ENCODE measurements at regions not wholly inside any gene's neighbourhood (a gene's known extent, or its start where the extent isn't known, plus 50 kb on each side); places are given as distances from the start of the nearest gene placed in this dataset.
A peak's percentile ranks its signal among the peaks of the same experiment; 100 is the strongest.
"Not testable (repeated sequence)": the region's sequence is repeated elsewhere in the genome, so short reads cannot be mapped to it uniquely, and the experiment has no call there.

DNA sequence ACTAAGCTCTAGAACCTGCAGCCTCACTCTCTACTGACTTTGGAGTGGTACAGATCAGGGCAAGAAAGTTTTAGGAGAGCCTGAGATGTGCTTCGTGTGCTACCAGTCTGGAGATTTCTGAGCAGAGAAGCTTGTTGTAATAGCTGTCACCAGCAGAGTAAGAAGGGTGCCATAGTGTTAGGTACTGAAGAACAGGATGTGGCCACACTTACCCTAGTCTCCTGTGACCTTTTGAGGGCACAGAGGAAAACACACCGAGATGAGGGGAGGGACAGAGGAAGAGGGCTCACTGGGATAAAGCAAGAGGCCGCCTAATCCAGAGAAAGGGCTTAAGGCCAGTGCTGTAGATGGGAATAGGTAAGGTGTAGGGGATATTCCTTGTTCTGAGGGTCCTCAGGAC lies 146.2 kb upstream of the MTPN start:
- Mint-ChIP-seq H3K36me3 (ENCODE audit: low read depth) (no peaks in the 10 kb centered on the region), H3K27ac (no peak overlapping the region), H3K4me3 (ENCODE audit: low read depth) (no peak overlapping the region), H3K4me1 (ENCODE audit: low read depth) (no peaks in the 10 kb centered on the region), H3K9me3 (no peaks in the 10 kb centered on the region), H3K27me3 (ENCODE audit: low read depth) (no peaks in the 10 kb centered on the region)
- intact Hi-C loops (cut with micrococcal nuclease), result no loop called here
- no peak for DNase-seq (ENCODE audit: low spot score)

DNA sequence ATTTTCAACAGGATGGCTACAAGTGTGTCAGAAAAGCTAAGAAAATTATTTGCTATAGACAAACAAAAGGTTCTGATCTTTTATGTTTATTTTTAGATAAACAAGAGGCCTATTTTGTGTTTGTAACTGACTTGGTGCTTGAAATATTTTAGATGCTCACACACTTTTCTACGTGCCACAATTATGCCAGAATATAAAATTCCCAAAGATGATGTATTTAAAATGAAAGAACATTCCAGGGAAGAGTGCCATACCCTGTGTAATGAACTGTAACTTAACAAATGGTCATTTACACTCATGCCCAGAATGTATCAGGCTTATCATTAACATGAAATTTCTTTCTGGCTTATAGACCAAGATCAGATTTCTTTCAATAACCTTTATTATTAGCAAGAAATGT lies 144.9 kb upstream of the MTPN start:
- no peaks in the 10 kb centered on the region for H3K9me3 Mint-ChIP-seq
- H3K27ac Mint-ChIP-seq, result no peak overlapping the region
- DNase-seq (ENCODE audit: low spot score), result no peak
- H3K36me3 Mint-ChIP-seq (ENCODE audit: low read depth), result no peaks in the 10 kb centered on the region
- H3K4me1 Mint-ChIP-seq (ENCODE audit: low read depth), result no peaks in the 10 kb centered on the region
- intact Hi-C loops (cut with micrococcal nuclease), result no loop called here
- no peaks in the 10 kb centered on the region for H3K27me3 Mint-ChIP-seq (ENCODE audit: low read depth)
- no peak overlapping the region for H3K4me3 Mint-ChIP-seq (ENCODE audit: low read depth)

DNA sequence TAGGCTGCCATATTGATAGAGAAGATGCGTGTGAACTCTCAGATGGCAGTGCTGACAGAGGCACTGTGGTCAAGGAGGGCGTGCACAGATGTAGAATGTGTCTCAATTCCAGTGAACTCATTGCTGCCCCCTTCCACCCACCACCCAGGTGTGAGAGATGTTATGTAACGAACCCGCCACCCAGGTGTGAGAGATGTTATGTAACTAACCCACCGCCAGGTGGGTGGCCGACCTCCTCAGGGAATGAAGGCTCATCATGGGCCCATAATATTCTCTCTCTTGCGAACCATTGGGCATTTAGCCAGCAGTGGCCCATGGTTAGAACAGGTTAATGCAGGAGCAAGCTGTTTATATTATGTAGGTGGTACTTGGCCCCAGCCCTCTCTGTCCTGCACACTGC lies 140.4 kb upstream of the MTPN start:
- intact Hi-C loops (cut with micrococcal nuclease), result no loop called here

DNA sequence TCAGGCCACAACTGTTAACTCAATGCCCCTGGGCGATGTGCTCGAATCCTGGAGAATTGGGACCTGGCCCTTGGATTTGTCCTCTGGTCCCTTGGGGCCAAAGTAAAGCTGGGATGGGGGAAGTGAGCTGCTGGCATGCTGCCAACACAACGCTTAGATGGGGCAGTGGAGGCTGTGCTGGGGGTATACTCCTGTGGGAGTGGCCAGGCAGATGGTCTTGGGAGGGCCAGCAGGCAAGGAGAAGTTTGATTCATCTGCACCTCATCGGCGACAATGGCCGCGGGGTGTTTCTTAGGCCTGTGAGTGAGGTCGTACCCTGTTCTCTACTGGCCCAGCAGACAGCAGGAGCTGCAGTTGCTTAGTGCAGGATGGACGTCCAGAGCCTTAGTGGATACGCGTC lies 139.0 kb upstream of the MTPN start:
- H3K9me3 Mint-ChIP-seq, result no peaks in the 10 kb centered on the region
- no peaks in the 10 kb centered on the region for H3K36me3 Mint-ChIP-seq (ENCODE audit: low read depth)
- intact Hi-C loops (cut with micrococcal nuclease), result no loop called here
- no peak overlapping the region for H3K27ac Mint-ChIP-seq
- DNase-seq (ENCODE audit: low spot score), result no peak
- H3K4me3 Mint-ChIP-seq (ENCODE audit: low read depth), result no peak overlapping the region
- no peaks in the 10 kb centered on the region for H3K4me1 Mint-ChIP-seq (ENCODE audit: low read depth)
- H3K27me3 Mint-ChIP-seq (ENCODE audit: low read depth), result no peaks in the 10 kb centered on the region

More for the DNA sequence above, 140.4 kb upstream of the MTPN start:
- Mint-ChIP-seq H3K4me1 (ENCODE audit: low read depth) (no peaks in the 10 kb centered on the region), H3K27me3 (ENCODE audit: low read depth) (no peaks in the 10 kb centered on the region), H3K9me3 (no peaks in the 10 kb centered on the region), H3K27ac (no peak overlapping the region), H3K36me3 (ENCODE audit: low read depth) (no peaks in the 10 kb centered on the region), H3K4me3 (ENCODE audit: low read depth) (no peak overlapping the region)
- no peak for DNase-seq (ENCODE audit: low spot score)

DNA sequence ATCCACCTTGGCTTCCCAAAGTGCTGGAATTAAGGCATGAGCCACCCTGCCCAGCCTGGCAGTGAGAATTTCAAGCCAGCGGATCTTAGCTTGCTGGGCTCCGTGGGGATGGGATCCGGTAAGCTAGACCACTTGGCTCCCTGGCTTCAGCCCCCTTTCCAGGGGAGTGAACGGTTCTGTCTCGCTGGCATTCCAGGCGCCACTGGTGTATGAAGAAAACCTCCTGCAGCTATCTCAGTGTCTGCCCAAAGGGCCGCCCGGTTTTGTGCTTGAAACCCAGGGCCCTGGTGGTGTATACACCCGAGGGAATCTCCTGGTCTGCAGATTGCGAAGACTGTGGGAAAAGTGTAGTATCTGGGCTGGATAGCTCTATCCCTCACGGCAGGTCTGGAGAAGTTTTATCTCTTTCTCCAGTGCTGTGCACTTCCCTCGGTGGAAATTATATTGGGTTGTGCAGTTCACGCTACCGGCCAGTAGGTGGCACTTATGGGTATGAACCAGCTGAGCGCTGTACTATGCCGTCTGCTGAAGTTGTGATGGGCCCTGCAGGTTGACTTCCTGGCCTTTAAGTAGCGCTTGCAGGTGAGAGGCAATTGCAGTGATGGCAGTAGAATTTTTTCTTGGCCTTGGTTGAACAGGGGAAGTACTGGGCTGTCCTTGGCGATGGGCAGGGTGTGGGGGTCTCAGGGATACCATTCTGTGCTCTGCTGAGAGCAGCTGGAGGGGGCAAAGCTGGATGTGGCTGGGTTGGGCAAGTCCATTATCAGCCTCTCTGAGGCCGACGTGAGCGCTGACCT lies 138.0 kb upstream of the MTPN start:
- intact Hi-C loops (cut with micrococcal nuclease), result no loop called here

DNA sequence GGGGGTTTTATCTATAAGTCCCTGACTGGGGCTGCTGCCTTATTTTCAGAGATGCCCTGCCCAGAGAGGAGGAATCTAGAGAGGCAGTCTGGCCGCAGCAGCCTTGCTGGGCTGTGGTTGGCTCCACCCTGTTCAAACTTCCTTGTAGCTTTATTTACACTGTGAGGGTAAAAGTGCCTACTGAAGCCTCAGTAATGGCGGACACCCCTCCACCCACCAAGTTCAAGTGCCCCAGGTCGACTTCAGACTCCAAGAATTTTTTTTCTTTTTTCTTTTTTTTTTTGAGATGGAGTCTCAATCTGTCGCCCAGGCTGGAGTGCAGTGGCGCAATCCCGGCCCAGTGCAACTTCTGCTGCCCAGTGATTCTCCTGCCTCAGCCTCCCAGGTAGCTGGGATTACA lies 137.3 kb upstream of the MTPN start:
- H3K27me3 Mint-ChIP-seq (ENCODE audit: low read depth); intact Hi-C loops (cut with micrococcal nuclease); H3K4me3 Mint-ChIP-seq (ENCODE audit: low read depth); DNase-seq (ENCODE audit: low spot score); H3K36me3 Mint-ChIP-seq (ENCODE audit: low read depth); H3K9me3 Mint-ChIP-seq; H3K27ac Mint-ChIP-seq; H3K4me1 Mint-ChIP-seq (ENCODE audit: low read depth): not testable (repeated sequence)

More for the DNA sequence above, 138.0 kb upstream of the MTPN start:
- DNase-seq (ENCODE audit: low spot score), result peak; percentile 33
- H3K4me1 Mint-ChIP-seq (ENCODE audit: low read depth), result no peaks in the 10 kb centered on the region
- no peaks in the 10 kb centered on the region for H3K9me3 Mint-ChIP-seq
- no peak overlapping the region for H3K4me3 Mint-ChIP-seq (ENCODE audit: low read depth)
- no peak overlapping the region for H3K27ac Mint-ChIP-seq
- H3K27me3 Mint-ChIP-seq (ENCODE audit: low read depth), result no peaks in the 10 kb centered on the region
- no peaks in the 10 kb centered on the region for H3K36me3 Mint-ChIP-seq (ENCODE audit: low read depth)

DNA sequence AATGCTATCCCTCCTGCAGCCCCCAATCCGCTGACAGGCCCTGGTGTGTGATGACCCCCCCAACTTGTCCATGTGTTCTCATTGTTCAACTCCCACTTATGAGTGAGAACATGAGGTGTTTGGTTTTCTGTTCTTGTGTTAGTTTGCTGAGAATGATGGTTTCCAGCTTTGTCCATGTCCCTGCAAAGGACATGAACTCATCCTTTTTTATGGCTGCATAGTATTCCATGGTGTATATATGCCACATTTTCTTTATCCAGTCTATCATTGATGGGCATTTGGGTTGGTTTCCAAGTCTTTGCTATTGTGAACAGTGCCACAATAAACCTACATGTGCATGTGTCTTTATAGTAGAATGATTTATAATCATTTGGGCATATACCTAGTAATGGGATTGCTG lies 131.9 kb upstream of the MTPN start:
- DNase-seq (ENCODE audit: low spot score); H3K27ac Mint-ChIP-seq; intact Hi-C loops (cut with micrococcal nuclease); H3K27me3 Mint-ChIP-seq (ENCODE audit: low read depth); H3K36me3 Mint-ChIP-seq (ENCODE audit: low read depth); H3K4me1 Mint-ChIP-seq (ENCODE audit: low read depth); H3K9me3 Mint-ChIP-seq; H3K4me3 Mint-ChIP-seq (ENCODE audit: low read depth): not testable (repeated sequence)

DNA sequence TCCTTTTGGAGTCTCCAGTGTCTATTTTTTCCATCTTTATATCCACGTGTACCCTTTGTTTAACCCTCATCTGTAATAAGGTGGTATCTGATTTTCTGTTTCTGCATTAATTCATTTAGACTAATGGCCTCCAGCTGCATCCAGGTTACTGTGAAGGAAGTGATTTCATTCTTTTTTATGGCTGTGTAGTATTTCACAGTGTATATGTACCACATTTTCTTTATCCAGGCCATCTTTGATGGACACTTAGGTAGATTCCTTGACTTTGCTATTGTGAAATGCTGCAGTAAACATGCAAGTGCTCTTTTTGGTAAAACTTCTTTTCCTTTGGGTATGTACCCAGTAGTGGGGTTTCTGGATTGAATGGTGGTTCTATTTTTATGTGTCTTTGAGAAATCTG lies 128.0 kb upstream of the MTPN start:
- Mint-ChIP-seq H3K27me3 (ENCODE audit: low read depth) (no peaks in the 10 kb centered on the region), H3K9me3 (peaks cover 6% of the 10 kb centered on the region), H3K4me1 (ENCODE audit: low read depth) (no peaks in the 10 kb centered on the region), H3K36me3 (ENCODE audit: low read depth) (no peaks in the 10 kb centered on the region), H3K27ac (no peak overlapping the region), H3K4me3 (ENCODE audit: low read depth) (no peak overlapping the region)
- intact Hi-C loops (cut with micrococcal nuclease), result no loop called here
- DNase-seq (ENCODE audit: low spot score), result no peak

DNA sequence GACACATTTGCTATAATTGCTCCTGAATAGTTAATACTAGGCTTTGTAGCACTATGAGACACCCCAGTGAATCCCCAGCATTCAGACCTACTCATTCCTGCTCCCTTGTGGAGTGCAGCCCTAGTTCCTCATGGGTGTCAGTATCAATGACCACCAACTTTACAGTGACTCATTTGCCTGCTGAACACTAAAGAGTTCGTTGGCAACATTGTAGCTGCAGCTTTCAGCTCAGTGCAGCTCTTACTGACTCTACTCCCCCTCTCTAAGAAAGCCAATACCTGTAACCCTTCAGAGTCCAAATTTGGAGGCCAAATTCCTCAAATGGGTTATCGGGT lies 127.1 kb upstream of the MTPN start:
- peaks cover 6% of the 10 kb centered on the region for H3K9me3 Mint-ChIP-seq
- intact Hi-C loops (cut with micrococcal nuclease), result no loop called here
- H3K4me1 Mint-ChIP-seq (ENCODE audit: low read depth), result no peaks in the 10 kb centered on the region

DNA sequence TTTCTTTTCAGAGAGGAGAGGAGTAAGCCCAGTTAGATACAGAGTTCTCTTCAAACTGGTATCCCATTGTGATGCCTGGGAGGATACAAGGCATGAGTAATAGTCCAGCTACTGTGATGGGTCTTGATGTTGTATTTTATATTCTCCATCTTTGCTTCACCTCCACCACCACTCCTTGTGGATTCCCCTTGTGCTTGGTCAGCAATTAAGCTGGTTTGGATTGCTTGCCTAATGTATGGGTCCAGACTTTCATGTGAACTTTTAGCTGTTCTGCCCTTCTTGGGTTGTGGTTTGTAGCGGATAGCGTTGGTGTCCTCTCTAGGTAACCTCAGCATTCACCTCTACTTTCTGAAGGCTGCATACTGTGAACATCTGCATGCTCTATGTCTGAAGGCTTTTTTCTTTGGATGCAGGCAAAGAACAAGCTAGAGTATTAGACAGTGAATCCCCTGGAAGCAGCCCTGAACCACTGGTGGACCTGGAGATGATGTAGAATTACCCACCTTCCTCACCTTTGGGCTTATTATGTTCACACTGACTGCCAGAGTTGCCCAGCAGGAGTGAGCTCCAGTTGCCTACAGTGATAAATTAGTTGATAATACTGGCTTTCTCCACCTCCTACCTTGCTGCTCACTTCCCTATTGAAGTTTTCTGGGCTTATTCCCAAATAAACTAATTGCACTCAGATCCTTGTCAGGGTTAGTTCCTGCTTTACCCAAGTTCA lies 126.5 kb upstream of the MTPN start:
- Mint-ChIP-seq H3K36me3 (ENCODE audit: low read depth) (no peaks in the 10 kb centered on the region), H3K4me3 (ENCODE audit: low read depth) (no peak overlapping the region), H3K27ac (no peak overlapping the region), H3K27me3 (ENCODE audit: low read depth) (no peaks in the 10 kb centered on the region), H3K9me3 (peaks cover 6% of the 10 kb centered on the region), H3K4me1 (ENCODE audit: low read depth) (no peaks in the 10 kb centered on the region)
- intact Hi-C loops (cut with micrococcal nuclease), result no loop called here
- no peak for DNase-seq (ENCODE audit: low spot score)

More for the DNA sequence above, 127.1 kb upstream of the MTPN start:
- H3K27me3 Mint-ChIP-seq (ENCODE audit: low read depth), result no peaks in the 10 kb centered on the region
- H3K36me3 Mint-ChIP-seq (ENCODE audit: low read depth), result no peaks in the 10 kb centered on the region
- DNase-seq (ENCODE audit: low spot score), result no peak
- H3K27ac Mint-ChIP-seq, result no peak overlapping the region
- no peak overlapping the region for H3K4me3 Mint-ChIP-seq (ENCODE audit: low read depth)

DNA sequence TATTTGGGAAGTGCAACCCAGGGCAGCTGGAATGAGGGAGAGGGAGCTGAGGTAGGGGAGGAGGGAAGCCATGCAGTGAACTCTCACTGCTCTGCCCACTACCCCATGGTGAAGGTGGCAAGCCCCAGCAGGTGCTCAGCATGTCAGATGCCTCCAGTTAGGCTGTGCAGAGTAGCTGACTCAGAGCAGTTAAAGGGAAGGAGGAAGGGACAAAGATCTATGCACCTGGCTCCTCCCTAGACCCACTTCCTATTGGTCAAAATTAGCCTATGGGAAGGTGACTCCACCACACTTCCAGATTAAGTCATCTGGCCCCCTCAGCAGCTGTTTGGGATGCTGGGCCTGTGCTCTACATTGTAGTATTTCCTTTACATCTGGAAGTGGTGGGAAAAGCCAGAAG lies 125.7 kb upstream of the MTPN start:
- Mint-ChIP-seq H3K27ac (no peak overlapping the region), H3K36me3 (ENCODE audit: low read depth) (no peaks in the 10 kb centered on the region), H3K27me3 (ENCODE audit: low read depth) (no peaks in the 10 kb centered on the region), H3K4me3 (ENCODE audit: low read depth) (no peak overlapping the region), H3K9me3 (no peaks in the 10 kb centered on the region), H3K4me1 (ENCODE audit: low read depth) (no peaks in the 10 kb centered on the region)
- intact Hi-C loops (cut with micrococcal nuclease), result no loop called here
- DNase-seq (ENCODE audit: low spot score), result no peak

DNA sequence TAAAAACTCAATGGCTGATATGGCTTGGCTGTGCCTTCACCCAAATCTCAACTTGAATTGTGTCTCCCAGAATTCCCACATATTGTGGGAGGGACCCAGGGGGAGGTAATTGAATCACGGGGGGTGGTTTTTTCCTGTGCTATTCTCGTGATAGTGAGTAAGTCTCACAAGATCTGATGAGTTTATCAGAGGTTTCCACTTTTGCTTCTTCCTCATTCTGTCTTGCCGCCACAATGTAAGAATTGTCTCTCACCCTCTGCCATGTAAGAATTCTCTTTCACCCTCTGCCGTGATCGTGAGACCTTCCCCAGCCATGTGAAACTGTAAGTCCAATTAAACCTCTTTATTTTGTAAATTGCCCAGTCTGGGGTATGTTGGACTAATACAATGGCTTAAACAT lies 115.6 kb upstream of the MTPN start:
- H3K27ac Mint-ChIP-seq; DNase-seq (ENCODE audit: low spot score); H3K27me3 Mint-ChIP-seq (ENCODE audit: low read depth); H3K36me3 Mint-ChIP-seq (ENCODE audit: low read depth); H3K9me3 Mint-ChIP-seq; intact Hi-C loops (cut with micrococcal nuclease); H3K4me3 Mint-ChIP-seq (ENCODE audit: low read depth); H3K4me1 Mint-ChIP-seq (ENCODE audit: low read depth): not testable (repeated sequence)

DNA sequence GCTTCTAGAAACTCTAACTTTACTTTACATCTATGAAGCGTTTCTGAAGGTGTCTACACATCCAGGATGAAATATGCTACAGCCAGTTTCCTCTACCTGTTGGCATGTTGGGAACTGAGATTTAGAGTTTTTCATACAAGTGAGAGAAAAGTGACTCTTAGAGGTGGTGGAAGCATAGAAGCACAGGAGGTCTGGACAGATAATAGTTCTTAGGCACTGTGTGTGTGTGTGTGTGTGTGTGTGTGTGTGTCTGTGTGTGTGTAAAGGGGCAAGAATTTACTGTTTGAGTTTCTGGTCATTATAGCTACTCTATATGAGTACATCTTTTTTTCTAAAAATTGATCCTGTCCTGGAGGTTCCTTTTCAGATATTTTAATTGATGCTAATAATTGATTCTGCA lies 110.7 kb upstream of the MTPN start:
- Mint-ChIP-seq H3K4me1 (ENCODE audit: low read depth) (peaks cover 2% of the 10 kb centered on the region), H3K4me3 (ENCODE audit: low read depth) (no peak overlapping the region), H3K9me3 (no peaks in the 10 kb centered on the region), H3K27ac (no peak overlapping the region), H3K36me3 (ENCODE audit: low read depth) (no peaks in the 10 kb centered on the region), H3K27me3 (ENCODE audit: low read depth) (peaks cover 2% of the 10 kb centered on the region)
- intact Hi-C loops (cut with micrococcal nuclease), result no loop called here
- DNase-seq (ENCODE audit: low spot score), result no peak

Data from activated T-helper 2 cell treated with anti-CD3 and anti-CD28 coated beads, Interferon-gamma antibody, Interleukin-2, Interleukin-4, amounts not matched to agents 10 μg/mL and 5 μg/mL and 100 μg/mL, durations not matched to agents 14 hours and 24 hours and 36 hours (primary cell).